ENCODE measurements at regions not wholly inside any gene's neighbourhood (a gene's known extent, or its start where the extent isn't known, plus 50 kb on each side); places are given as distances from the start of the nearest gene placed in this dataset.
"Not testable (repeated sequence)": the region's sequence is repeated elsewhere in the genome, so short reads cannot be mapped to it uniquely, and the experiment has no call there.

DNA sequence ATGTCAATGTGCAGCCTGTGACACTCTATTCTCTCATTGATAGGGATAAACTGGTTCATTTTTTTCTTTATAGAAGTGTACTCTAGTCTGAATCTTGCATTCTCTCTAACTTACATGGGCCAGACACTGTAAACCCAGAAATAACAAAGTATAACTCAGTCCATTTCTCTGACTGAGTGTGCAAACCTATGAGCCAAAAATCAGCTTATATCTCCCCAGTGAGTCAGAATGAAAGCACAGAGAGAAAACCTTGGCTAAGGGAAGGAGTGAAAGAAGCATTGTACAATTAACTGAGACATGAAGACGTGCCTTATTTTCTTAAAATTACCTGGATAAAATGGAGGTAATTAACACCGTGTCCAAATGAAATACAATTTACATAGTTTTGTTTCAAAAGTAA is 436.9 kb upstream of the IMPG1 start:
- no peak for DNase-seq

DNA sequence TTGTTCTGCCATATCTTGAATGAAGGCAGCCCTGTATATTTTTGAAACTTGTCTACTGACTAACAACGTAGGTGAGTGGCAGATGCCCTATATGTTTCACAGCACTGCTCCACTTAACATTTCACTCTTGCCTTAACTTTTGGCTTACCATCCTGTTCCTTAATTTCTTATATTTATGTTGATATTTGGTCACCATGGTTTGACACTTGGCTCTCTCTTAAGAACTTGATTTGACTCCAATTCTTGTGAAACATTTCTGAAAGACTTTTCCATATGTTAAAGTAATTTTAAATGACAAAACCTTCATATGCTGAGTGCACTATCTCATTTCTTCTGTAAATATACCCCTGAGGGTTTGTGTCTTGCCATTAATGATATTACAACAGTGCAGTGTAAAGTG is 434.3 kb upstream of the IMPG1 start:
- no peak for DNase-seq

DNA sequence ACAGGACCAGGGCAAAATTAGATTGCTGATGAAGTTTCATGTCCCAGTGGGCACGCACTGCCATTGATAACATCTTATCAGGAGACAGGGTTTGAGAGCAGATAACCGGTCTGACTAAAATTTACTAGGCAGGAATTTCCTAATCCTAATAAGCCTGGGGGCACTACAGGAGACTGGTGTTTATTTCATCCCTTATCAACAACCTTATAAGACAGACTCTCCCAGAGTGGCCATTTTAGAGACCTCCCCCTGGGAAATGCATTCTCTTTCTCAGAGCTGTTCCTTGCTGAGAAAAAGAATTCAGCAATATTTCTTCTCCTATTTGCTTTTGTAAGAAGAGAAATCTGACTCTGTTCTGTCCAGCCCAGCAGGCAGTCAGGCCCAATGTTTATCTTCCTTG is 423.4 kb upstream of the IMPG1 start:
- DNase-seq = no peak

DNA sequence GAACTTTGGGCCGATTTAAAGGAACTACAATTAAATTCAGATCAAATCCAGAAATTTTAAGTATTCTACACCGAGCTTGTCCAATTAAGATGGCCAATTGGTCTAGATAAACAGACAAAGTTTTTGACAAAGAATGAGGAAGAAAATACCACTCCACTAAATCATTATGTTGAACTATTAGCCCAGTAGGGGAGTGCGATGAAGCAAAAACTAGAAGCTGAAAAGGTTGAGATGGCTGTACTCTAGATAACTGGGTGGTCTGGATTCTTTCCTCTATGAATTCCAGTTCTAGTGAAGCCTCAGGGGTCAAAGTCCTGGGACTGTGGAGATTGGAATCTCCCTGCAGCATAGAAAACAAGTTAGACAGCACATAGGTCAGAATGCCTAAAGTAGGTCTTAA is 418.9 kb upstream of the IMPG1 start:
- DNase-seq = not testable (repeated sequence)

DNA sequence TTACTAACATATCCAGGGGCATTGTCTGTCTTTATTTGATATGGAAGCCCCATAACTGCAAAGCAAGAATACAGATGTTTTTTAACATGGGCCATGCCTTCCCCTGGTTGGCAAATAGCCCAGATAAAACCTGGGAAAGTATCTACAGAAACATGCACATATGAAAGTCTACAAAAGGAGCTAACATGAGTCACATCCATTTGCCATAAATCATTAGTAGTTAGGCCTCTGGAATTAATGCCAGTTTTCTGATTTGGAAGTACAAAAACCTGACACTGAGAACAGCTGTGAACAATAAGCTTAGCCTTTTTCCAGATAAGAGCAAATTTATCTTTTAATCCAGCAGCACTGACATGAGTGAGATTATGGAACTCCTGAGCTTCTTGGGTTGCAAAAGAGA is 418.0 kb upstream of the IMPG1 start:
- DNase-seq = no peak

DNA sequence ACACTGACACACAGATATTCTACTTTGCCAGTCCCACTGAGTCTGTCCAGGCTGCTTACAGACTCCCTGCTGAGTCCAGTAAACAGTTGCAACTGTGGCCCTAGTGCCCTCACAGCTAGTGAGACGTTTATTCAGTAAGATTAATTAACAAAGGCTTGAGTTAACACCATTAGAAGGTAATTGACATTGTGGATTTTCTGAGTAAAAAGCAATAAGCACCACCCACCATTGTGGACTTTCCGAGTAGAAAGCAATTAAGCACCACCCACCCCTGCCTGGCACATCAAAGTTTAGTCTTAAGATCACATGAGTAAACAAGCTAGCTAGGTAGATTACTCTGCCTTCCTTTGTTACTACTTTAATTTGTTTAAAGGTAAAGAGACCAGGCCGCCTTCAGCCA is 408.6 kb upstream of the IMPG1 start:
- DNase-seq = no peak

DNA sequence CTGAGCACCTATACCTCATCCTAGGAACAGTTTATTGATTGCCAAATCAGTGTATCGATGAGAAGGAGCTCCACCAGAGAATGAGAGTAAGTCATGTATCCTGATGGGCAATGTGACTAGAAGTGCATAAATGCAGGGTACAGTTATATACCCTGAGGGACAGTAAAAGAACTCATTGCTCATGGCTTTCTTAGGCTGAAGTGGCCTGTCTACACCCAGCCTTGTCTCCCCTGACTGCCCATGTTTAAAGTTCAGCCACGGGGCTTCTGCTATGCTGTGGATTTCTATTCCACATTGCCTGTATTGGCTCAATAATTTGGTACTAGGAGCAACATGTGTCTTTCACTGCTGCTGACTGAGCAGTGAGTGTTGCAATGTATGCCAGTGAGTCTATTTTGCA is 400.4 kb upstream of the IMPG1 start:
- no peak for DNase-seq

DNA sequence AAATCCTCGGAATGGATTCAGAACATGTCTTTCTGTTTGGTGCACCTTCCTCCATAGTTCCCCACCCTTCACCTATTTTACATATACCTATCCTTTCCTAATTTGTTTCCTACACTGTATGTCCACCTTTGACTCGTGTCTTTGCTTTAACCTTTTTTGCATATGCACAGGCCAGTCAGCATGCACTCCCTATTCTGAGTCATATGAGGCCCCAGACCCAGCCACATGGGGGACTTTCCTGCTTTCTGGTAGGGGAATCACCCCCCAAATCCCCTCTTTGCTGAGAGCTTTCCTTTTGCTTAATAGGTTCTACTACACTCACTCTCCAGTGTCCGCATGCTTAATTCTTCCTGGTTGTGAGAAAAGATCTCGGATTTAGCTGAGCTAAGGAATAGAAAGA is 393.8 kb upstream of the IMPG1 start:
- DNase-seq = no peak

DNA sequence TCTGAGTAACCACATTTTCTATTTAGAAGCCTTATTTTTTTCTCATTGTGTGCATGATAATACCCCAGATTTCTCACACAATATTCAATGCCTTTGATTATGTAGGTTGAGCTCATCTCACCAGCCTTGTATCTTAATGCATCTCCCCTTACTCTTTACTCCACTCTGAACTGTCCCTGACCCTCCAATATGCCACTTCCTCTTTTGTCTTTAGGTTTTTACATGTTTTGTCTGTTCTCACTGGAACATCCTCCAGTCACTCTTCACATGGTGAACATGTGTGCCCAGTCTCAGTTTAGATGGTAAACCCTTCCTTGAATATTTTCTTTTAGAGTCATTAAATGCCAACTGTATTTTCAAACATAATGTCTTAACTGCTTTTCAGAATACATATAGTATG is 392.9 kb upstream of the IMPG1 start:
- no peak for DNase-seq

DNA sequence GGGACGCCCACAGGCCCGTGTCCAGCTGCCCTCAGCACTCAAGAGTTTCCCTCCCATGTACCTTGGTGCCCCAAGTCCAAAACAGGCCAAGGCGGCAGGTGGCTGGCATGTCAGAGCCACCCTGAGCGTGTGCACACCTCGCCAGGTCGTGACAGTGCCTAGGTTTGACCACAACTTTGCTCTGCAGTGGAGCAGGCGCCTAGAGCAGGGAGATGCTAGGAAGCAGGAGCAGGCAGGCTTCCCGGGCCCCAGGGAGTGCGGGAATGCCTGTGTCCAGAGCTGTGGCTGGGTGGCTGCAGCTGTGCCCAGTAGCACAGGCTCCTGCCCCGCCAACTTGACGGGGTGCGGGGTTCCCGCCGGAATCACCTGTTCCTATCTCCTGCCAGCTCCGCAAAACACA is 380.8 kb upstream of the IMPG1 start:
- no peak for DNase-seq

DNA sequence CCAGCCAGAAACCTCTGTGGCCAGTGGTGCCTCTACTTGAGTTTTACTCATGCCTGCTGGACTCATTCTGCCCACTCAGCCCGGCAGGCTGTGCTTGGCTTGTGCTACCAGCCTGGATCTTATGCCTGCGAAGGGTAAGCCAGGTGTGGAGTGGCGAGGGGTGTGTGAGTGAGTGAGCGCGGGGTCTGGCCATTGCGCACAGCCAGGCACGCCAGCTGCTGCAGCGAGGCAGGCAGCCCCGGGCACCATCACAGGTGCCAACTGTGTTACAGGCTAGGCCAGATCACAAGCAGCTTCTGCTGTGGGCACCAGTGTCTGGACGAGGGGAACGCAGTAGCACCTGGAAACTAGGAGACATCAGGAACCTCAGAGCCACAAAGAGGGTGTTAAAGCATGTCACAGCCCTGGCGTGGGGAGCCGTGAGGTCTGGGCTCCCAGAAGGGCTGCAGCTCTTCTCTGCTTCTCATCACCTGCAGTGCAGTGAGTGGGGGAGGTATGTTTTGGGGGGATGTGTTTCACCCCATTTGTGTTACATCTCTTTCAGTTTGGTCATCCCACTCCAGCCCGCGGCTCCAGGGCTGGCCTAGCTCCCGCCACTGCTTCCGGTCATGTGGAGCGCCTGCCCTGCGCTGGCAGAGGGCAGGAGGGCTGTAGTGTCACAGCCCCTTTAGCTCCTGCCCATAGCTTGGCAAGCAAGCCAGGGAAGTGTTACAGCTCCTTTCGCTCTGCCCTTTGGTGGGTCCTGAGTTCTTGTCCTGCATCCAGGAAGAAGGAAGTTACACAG is 379.7 kb upstream of the IMPG1 start:
- no peak for DNase-seq

DNA sequence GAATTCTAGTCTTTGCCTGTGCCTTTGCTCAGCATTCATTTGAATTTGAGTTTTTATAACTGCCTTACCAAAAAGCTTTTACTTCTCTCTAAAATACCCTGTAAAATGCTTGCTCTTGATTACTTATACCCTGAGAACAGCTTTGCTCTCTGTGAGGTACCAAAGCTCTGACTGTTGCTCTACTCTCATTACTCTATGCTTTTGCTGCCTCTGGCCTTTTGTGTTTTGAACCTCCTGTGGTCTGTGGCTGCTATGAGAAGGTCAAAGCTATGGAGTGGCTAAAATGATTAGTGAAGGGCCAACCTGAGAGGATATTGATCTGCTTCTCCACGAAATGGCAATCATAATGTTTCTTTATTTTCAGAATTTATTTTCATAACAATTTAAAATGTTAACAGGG is 375.6 kb upstream of the IMPG1 start:
- DNase-seq = no peak

DNA sequence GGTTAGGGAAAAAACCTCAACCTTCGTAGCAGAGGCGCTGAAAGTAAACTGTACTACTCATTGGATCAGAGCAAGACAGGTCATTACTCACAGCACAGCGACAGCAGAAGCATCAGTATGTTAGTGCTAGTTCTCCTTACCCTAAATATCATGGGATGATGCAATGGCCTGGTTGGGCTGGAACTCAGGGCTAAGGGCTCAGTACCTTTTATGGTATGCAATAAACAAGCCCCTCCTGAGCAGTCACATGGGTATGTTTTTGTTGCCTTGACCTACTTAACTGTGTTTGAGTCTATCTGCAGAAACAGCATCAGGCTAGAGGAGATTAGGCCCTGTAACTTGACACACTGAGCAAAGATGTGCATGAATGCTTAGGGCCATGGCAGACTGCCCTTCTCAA is 369.4 kb upstream of the IMPG1 start:
- no peak for DNase-seq

DNA sequence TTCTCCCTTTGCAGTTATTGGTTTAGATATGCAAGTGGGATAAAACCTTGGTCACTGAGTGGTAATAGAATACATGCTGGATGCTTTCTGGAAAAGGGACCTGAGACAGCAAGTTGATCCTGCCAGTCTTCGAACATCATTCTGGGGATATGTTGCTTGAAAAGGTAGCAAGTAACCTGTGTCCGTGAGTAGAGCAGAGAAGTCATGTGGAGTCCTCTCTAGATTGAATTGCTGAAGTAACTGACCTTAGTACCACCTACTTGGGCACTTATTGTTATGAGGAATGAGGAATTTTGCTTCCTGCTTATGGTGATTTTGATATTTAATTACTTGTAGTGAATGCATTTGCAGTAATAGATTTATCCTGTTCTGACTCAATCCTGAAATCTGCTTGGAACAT is 367.3 kb upstream of the IMPG1 start:
- DNase-seq = no peak

DNA sequence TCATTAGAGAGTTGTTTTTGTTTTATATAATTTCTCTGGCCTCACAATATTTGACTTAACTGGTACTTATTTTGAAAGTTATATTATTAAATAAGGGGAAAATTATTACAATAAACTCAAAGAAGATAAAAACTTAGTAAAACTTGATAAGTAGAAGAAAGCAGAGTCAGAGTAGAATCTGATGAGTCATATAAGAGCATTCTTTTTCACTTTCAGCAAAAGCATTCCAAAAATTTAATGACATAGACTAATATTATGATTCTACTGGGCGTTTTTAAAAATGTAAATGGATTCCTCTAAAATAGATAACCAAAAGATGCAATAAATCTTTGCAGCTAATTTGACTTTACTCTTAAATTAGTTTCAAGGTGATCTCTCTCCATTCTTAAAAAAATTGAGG is 366.3 kb upstream of the IMPG1 start:
- DNase-seq = no peak

DNA sequence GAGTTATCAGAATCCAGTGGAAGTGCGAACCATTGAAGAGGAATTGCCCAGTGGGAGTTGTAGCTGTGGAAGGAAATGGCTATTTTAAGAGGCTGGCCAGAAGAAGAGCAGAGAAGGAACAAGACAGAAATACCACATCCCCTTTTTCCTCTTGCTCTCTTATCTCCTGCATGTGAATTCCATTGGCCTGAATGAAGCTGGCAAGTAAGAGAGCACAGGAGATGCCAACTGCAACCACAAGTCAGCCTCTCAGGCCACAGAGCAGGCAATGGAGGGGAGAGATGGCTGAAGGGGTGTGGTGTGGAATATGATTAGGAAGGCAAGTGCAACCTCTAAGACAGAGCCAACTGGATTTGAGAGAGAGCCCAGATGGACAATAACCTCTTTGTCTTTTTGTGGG is 362.7 kb upstream of the IMPG1 start:
- no peak for DNase-seq

DNA sequence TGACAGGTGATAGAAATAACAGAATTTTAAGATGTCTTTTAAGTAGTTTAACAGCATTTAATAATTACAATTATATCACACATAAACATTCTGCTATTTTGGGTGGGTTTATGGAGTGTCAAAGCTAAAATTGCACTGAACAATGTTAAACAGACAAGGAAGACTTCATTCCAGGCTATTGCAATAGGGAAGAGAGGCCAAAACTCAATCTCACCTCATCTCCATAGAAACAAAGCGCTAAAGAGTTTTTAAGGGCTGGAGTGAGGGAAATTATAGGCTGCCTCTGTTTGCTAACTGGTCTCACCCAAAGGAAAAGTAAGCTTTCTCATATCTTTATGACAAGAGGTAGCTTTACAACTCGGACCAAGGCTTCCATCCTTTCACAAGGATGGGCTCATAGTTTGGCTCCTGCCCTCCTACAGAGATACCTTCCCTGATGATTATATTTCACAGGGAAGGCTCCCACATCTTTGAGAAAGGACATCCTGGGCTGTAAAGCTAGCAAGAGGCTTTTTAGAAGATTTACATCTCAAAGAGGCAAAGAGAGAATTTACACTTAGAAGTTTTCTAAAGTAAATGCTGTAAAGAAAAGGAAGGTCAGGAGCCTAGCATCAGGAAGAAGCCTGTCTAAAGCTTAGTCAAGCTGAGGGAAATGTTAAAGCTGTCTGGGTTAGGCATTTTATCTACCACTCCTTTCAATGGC is 350.2 kb upstream of the IMPG1 start:
- DNase-seq = no peak

DNA sequence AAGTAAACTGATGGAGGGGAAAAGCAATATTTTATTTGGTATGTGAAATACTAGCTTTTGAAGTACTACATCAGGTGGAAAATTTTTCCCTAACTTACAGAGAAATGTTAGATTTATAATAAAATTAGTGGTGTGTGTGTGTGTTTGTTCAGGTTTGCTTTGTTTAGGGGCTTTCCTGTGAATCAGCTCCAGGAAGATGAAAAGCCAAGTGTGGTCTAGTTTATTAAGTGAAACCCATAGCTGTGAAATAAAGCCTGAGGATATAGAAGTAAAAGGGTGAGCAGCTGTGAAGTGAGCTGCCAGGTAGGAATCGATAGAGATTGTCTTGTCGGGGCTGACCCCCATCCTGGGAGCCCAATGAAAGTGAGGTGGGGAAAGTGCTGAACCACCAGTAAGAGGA is 347.6 kb upstream of the IMPG1 start:
- DNase-seq = no peak

DNA sequence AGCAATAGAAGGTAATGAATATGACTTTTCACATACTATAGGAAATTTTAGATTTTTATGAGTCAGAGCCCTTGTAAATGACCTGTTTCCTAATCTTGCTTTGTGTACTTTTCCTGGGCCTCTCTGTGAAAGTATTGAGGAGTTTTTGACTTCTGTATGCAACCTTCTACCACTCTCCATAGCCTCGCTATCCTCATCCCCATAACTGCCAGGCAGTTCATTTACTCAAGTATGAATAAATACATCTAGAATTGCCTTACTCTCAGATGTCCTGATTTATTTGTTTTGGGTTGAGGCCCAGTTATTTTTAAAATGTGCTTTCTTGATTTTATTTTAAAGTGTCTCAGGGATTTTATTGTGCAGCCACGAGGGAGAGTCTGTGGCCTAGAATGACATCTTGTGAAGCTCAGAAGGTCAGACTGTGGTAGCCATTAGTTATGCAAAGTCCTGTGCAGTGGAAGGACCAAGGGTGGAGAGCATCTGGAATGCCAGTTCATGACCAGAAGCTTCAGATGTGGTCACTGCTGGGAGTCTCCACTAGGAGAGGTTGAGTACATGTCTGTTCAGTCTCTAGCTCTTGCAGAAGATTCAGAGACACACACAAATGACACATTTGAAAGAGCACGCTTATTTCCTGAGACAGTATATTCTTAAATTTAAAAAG is 346.2 kb upstream of the IMPG1 start:
- no peak for DNase-seq

DNA sequence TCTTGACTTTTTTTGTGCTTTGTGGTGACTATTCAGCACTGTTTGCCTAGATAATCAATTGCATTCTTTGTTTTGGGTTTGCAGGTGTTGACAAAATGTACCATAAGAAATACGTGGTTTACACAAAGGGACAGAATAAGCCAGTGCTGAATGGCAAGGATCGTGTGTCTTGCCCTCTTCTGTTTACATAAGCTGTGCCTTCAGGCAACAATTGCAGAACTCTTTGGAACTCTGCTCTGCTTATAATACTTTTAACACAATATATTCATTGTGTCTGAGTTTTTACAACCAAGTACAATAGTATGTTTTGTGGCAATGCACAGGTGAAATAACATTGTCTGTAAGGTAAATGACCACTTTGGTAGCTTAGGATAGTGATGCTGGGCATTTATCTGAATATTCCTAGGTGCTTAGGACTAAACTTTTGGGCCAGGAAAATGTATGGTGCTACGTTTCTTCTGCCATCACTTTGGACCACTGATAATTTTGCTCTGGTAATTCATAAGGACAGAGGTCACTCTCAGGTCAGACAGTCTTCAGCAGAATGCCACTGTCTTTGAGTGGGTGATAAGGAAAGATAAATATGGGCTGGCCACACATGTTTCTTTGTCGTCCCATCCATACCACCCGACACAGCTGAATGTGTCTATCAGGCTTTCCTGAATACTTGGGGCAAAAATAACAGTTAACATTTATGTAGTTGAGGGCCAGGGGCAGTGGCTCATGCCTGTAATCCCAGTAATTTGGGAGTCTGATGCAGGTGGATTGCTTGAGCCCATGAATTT is 344.6 kb upstream of the IMPG1 start:
- DNase-seq = no peak

DNA sequence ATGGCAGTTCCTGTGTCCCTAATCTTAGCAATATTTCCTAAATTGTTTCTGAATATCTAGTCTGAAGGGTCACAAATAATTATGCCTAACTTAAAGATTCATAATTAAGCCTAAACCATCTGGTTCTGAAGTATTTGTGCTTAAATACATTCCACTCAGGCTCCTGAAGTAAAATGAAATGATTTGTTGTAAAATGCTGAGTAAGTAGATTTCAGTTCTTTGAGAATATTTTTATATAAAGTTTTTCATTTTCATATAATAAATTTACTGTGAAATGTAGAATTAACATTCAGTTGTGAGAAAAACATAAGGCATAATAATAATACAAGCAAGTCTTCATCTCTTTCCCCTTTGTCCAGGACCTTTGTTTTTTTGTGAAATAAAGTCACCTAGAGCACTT is 330.6 kb upstream of the IMPG1 start:
- no peak for DNase-seq

DNA sequence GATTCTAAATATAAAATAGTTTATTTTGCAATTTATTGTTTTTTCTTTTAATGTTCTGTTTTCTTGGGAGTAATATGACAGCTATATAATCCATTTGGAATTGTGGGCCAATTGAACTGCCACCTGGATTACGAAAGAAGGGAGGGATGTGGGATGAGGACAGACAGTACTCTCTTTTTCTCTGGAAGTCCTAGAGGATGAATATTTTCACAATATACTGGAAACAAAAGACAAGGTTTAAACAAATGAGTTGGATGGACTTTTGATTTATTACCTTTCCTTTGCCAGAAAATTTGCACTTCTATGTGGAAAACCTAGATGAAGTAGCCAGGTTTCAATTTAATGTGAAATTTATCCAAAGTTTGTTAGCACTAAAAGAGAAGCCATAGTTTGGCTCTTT is 325.5 kb upstream of the IMPG1 start:
- DNase-seq = no peak

DNA sequence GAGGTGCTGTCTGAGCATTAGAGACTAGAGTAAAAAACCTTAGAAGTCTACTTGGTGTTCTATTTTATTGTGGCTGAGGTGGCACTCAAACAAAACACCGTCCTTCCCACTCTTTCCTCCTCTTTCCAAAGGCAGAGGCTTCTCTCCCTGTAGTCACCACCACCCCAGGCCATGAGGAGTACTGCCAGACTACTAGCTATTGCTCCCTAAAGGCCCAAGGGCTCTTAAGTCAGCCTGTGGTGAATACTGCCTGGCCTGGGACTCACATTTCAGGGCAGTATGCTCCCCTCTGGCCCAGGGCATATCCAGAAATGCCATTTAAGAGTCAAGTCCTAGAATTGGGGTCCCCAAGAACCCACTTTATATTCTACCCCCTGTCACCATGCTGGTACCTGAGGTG is 309.7 kb upstream of the IMPG1 start:
- no peak for DNase-seq
